ENCODE measurements at regions not wholly inside any gene's neighbourhood (a gene's known extent, or its start where the extent isn't known, plus 50 kb on each side); places are given as distances from the start of the nearest gene placed in this dataset.

- Histone ChIP-seq H3K79me2 (ENCODE audit: control insufficient read depth, low read length) (no peaks in the 10 kb centered on the region), H3K9me2 (replicated peaks; ENCODE audit: control insufficient read depth, low read length) (no peaks in the 10 kb centered on the region), H4K20me1 (ENCODE audit: control insufficient read depth, insufficient read depth, low read depth, low read length) (no peaks in the 10 kb centered on the region), H3K4me3 (ENCODE audit: low read length) (no peak overlapping the region), H3K4me2 (ENCODE audit: low read length) (no peak overlapping the region), H3F3A (ENCODE audit: control insufficient read depth, insufficient read depth) (no peaks in the 10 kb centered on the region), H3K27ac (ENCODE audit: low read depth, low read length) (no peak overlapping the region), H3K9me3 (ENCODE audit: control insufficient read depth, insufficient read depth, low read length) (no peaks in the 10 kb centered on the region), H3K4me1 (ENCODE audit: control insufficient read depth, low read length) (peaks cover 34% of the 10 kb centered on the region), H3K36me3 (ENCODE audit: control insufficient read depth, low read length) (no peaks in the 10 kb centered on the region; the same call in 1 of the 2 replicates), H3K27me3 (ENCODE audit: control insufficient read depth, low read length) (no peaks in the 10 kb centered on the region)
- no peak for TF ChIP-seq EZH2phosphoT487 (IDR thresholded peaks at IDR 0.05; ENCODE audit: borderline replicate concordance, low read length)
- TF ChIP-seq, protein P1, sequence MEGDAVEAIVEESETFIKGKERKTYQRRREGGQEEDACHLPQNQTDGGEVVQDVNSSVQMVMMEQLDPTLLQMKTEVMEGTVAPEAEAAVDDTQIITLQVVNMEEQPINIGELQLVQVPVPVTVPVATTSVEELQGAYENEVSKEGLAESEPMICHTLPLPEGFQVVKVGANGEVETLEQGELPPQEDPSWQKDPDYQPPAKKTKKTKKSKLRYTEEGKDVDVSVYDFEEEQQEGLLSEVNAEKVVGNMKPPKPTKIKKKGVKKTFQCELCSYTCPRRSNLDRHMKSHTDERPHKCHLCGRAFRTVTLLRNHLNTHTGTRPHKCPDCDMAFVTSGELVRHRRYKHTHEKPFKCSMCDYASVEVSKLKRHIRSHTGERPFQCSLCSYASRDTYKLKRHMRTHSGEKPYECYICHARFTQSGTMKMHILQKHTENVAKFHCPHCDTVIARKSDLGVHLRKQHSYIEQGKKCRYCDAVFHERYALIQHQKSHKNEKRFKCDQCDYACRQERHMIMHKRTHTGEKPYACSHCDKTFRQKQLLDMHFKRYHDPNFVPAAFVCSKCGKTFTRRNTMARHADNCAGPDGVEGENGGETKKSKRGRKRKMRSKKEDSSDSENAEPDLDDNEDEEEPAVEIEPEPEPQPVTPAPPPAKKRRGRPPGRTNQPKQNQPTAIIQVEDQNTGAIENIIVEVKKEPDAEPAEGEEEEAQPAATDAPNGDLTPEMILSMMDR (IDR thresholded peaks at IDR 0.05; ENCODE audit: low read depth, low read length, poor library complexity, severe bottlenecking) = no peak
Measured at GRCh38 chr2:12002215-12002614, 255.8 kb downstream of the LPIN1 start.

GRCh38 chr2:12004713-12005112, 258.3 kb downstream of the LPIN1 start:
- TF ChIP-seq EZH2phosphoT487 (IDR thresholded peaks at IDR 0.05; ENCODE audit: borderline replicate concordance, low read length) = no peak
- TF ChIP-seq, protein P1 (IDR thresholded peaks at IDR 0.05; ENCODE audit: low read depth, low read length, poor library complexity, severe bottlenecking) = no peak
- Histone ChIP-seq H3K4me3 (ENCODE audit: low read length) (no peak overlapping the region), H3K4me1 (ENCODE audit: control insufficient read depth, low read length) (peaks cover 41% of the 10 kb centered on the region), H3K4me2 (ENCODE audit: low read length) (no peak overlapping the region), H3K27ac (ENCODE audit: low read depth, low read length) (no peak overlapping the region), H3K36me3 (ENCODE audit: control insufficient read depth, low read length) (no peaks in the 10 kb centered on the region; the same call in 1 of the 2 replicates), H3K79me2 (ENCODE audit: control insufficient read depth, low read length) (no peaks in the 10 kb centered on the region), H3K9me2 (replicated peaks; ENCODE audit: control insufficient read depth, low read length) (no peaks in the 10 kb centered on the region), H3K9me3 (ENCODE audit: control insufficient read depth, insufficient read depth, low read length) (no peaks in the 10 kb centered on the region), H3F3A (ENCODE audit: control insufficient read depth, insufficient read depth) (no peaks in the 10 kb centered on the region), H3K27me3 (ENCODE audit: control insufficient read depth, low read length) (no peaks in the 10 kb centered on the region), H4K20me1 (ENCODE audit: control insufficient read depth, insufficient read depth, low read depth, low read length) (no peaks in the 10 kb centered on the region)

- Histone ChIP-seq H3F3A (ENCODE audit: control insufficient read depth, insufficient read depth) (no peaks in the 10 kb centered on the region), H3K9me2 (replicated peaks; ENCODE audit: control insufficient read depth, low read length) (no peaks in the 10 kb centered on the region), H3K27ac (ENCODE audit: low read depth, low read length) (no peak overlapping the region), H4K20me1 (ENCODE audit: control insufficient read depth, insufficient read depth, low read depth, low read length) (no peaks in the 10 kb centered on the region), H3K27me3 (ENCODE audit: control insufficient read depth, low read length) (no peaks in the 10 kb centered on the region), H3K36me3 (ENCODE audit: control insufficient read depth, low read length) (no peaks in the 10 kb centered on the region; the same call in 1 of the 2 replicates), H3K4me1 (ENCODE audit: control insufficient read depth, low read length) (peaks cover 54% of the 10 kb centered on the region), H3K4me2 (ENCODE audit: low read length) (no peak overlapping the region), H3K4me3 (ENCODE audit: low read length) (no peak overlapping the region), H3K9me3 (ENCODE audit: control insufficient read depth, insufficient read depth, low read length) (no peaks in the 10 kb centered on the region), H3K79me2 (ENCODE audit: control insufficient read depth, low read length) (no peaks in the 10 kb centered on the region)
- TF ChIP-seq, protein P1 (IDR thresholded peaks at IDR 0.05; ENCODE audit: low read depth, low read length, poor library complexity, severe bottlenecking) = no peak
- TF ChIP-seq EZH2phosphoT487 (IDR thresholded peaks at IDR 0.05; ENCODE audit: borderline replicate concordance, low read length) = no peak
Measured at GRCh38 chr2:12005886-12006681, 259.7 kb downstream of the LPIN1 start.
